ENCODE measurements at regions not wholly inside any gene's neighbourhood (a gene's known extent, or its start where the extent isn't known, plus 50 kb on each side); places are given as distances from the start of the nearest gene placed in this dataset.

DNA sequence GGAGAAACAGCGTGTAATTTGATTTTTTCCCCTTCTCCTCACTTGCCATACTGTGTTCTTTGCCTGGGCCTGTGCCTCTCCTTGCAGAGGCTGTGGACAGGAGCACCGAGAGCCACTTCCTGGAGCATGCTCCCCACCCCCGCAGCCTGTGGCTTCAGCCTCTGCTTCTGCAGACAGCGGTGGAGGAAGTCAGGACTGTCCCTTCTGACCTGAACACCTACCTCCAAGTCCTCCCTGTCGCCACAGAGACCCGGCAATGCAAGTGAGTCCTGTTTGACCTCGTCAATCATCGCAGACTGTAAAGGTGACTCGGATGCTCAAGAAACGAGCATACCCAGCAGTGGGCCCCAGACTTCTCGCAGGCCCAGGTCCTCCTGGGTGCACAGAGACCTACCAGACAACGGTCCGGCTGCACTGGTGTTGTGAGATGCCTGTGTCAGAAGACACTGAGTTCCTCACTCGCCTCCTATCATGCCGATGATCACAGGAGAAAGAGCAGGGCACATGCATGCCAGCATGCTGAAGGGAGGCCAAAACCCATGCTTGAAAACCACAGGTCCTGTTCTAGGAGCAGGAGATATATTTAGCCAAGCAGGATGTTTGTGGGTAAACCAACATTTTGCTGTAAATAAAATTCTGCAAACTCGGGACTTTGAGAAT lies 198.8 kb downstream of the AUH start:
- no peaks in the 10 kb centered on the region for H3K36me3 ChIP-seq (ENCODE audit: insufficient read depth, low read length)
- H3K4me1 ChIP-seq (ENCODE audit: insufficient read depth, low read length), result peaks cover 6% of the 10 kb centered on the region
- H3K9ac ChIP-seq (ENCODE audit: low read depth, low read length), result no peak overlapping the region
- H3K9me3 ChIP-seq (ENCODE audit: control insufficient read depth, insufficient read depth, low read length), result no peaks in the 10 kb centered on the region

- Histone ChIP-seq H3K4me1 (ENCODE audit: insufficient read depth, low read length) (peaks cover 6% of the 10 kb centered on the region), H3K9me3 (ENCODE audit: control insufficient read depth, insufficient read depth, low read length) (no peaks in the 10 kb centered on the region), H3K9ac (ENCODE audit: low read depth, low read length) (no peak overlapping the region), H3K36me3 (ENCODE audit: insufficient read depth, low read length) (no peaks in the 10 kb centered on the region)
These were observed 198.3 kb downstream of the AUH start for GRCh38 chr9:91163444-91163772.

- H3K36me3 ChIP-seq (ENCODE audit: insufficient read depth, low read length), result no peaks in the 10 kb centered on the region
- no peaks in the 10 kb centered on the region for H3K9me3 ChIP-seq (ENCODE audit: control insufficient read depth, insufficient read depth, low read length)
- H3K4me1 ChIP-seq (ENCODE audit: insufficient read depth, low read length), result peaks cover 6% of the 10 kb centered on the region
- no peak overlapping the region for H3K9ac ChIP-seq (ENCODE audit: low read depth, low read length)
These were observed 197.8 kb downstream of the AUH start for GRCh38 chr9:91163773-91164471.
